Keratinocyte (primary cell): ENCODE measurements at regions not wholly inside any gene's neighbourhood (a gene's known extent, or its start where the extent isn't known, plus 50 kb on each side); places are given as distances from the start of the nearest gene placed in this dataset.

Experiments used
- CTCF ChIP-seq, 3 experiments: IDR thresholded peaks in 1 of 3; conservative IDR thresholded peaks in 1 of 3; optimal IDR thresholded peaks in 1 of 3; 2 replicates in 2 of 3; 3 replicates in 1 of 3; pipeline versions ENCODE3 to v1.5.1; 2011; ENCODE audit warnings: low read length in 3 of 3, mild to moderate bottlenecking in 3 of 3, moderate library complexity in 2 of 3, control low read depth in 1 of 3, inconsistent platforms in 1 of 3; ENCODE audit not compliant: insufficient read depth in 2 of 3; ENCODE audit errors: extremely low read depth in 1 of 3
- EZH2 ChIP-seq: IDR thresholded peaks from one replicate; pipeline ENCODE4 v1.6.1; 2012; ENCODE audit warnings: inconsistent platforms, mild to moderate bottlenecking, low read length, moderate library complexity

GRCh38 chr13:73251626-73252265 is 192.9 kb downstream of the KLF5 start:
- no peak for TF ChIP-seq EZH2
- TF ChIP-seq CTCF (optimal IDR thresholded peaks at IDR 0.05 in 1 of 3, IDR thresholded peaks at IDR 0.05 in 1 of 3, conservative IDR thresholded peaks at IDR 0.05 in 1 of 3; ENCODE audit: extremely low read depth in 1 of 3, insufficient read depth in 2 of 3, low read length in 3 of 3) = no peak
